Neutrophil (primary cell): ENCODE measurements at regions not wholly inside any gene's neighbourhood (a gene's known extent, or its start where the extent isn't known, plus 50 kb on each side); places are given as distances from the start of the nearest gene placed in this dataset.

Experiments used
- H3K27ac ChIP-seq: fragments of 200-600 bp; sonication (generic); 2 replicates; pipeline ENCODE4 v1.5.1; 2016; ENCODE audit warnings: mild to moderate bottlenecking, moderate library complexity
- H3K27me3 ChIP-seq: fragments of 200-600 bp; sonication (generic); 2 replicates; pipeline ENCODE4 v1.6.0; 2016; ENCODE audit warnings: mild to moderate bottlenecking
- H3K36me3 ChIP-seq: fragments of 200-600 bp; sonication (generic); 2 replicates; pipeline ENCODE4 v1.5.1; 2017
- H3K4me1 ChIP-seq, 2 experiments: fragments of 200-600 bp in 1 of 2; sonication (generic) in 1 of 2; 1 replicate in 1 of 2; 2 replicates in 1 of 2; pipeline versions ENCODE4 v1.5.1 to v1.6.1; 2013 to 2016; ENCODE audit warnings: low read depth in 1 of 2, low read length in 1 of 2, mild to moderate bottlenecking in 1 of 2, moderate library complexity in 1 of 2; ENCODE audit not compliant: control insufficient read depth in 1 of 2, insufficient read depth in 1 of 2
- H3K4me3 ChIP-seq, 2 experiments: fragments of 200-600 bp in 1 of 2; sonication (generic) in 1 of 2; 1 replicate in 1 of 2; 2 replicates in 1 of 2; pipeline ENCODE4 v1.5.1; 2013 to 2016; ENCODE audit warnings: low read depth in 1 of 2, low read length in 1 of 2, mild to moderate bottlenecking in 1 of 2, moderate library complexity in 1 of 2
- H3K9me3 ChIP-seq: fragments of 200-600 bp; sonication (generic); 2 replicates; pipeline ENCODE4 v1.5.1; 2016
- TF ChIP-seq, protein P1 (sequence below): fragments of 200-600 bp; sonication (generic); IDR thresholded peaks from 2 replicates; pipeline ENCODE4 v1.5.1; 2016; ENCODE audit warnings: antibody characterized with exemption

DNA sequence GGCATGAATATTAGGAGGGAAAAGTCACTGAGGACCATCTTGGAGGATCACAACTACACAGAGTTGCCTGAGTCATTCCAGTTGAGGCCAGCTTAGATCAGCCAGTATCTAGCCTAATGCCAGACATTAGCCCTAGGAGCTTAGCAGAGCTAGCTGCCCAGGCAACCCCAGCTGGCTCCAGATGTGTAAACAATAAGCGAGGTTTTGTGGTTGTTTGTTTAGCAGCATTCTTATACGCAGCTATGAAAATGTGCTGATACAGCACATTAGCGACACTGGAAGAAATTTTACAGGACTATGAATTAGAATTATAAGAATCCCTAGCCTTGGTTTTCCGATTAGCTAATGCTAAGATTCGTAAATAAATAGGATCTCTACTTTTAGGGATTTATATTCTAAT is 59.3 kb downstream of the BTBD3 start:
- Histone ChIP-seq H3K4me3 (no peak overlapping the region), H3K4me1 (no peaks in the 10 kb centered on the region), H3K9me3 (no peaks in the 10 kb centered on the region), H3K27ac (no peak overlapping the region), H3K36me3 (no peaks in the 10 kb centered on the region), H3K27me3 (no peaks in the 10 kb centered on the region)
- TF ChIP-seq, protein P1, sequence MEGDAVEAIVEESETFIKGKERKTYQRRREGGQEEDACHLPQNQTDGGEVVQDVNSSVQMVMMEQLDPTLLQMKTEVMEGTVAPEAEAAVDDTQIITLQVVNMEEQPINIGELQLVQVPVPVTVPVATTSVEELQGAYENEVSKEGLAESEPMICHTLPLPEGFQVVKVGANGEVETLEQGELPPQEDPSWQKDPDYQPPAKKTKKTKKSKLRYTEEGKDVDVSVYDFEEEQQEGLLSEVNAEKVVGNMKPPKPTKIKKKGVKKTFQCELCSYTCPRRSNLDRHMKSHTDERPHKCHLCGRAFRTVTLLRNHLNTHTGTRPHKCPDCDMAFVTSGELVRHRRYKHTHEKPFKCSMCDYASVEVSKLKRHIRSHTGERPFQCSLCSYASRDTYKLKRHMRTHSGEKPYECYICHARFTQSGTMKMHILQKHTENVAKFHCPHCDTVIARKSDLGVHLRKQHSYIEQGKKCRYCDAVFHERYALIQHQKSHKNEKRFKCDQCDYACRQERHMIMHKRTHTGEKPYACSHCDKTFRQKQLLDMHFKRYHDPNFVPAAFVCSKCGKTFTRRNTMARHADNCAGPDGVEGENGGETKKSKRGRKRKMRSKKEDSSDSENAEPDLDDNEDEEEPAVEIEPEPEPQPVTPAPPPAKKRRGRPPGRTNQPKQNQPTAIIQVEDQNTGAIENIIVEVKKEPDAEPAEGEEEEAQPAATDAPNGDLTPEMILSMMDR: no peak

GRCh38 chr20:11978496-11978895 is 60.8 kb downstream of the BTBD3 start:
- no peaks in the 10 kb centered on the region for H3K4me1 ChIP-seq
- H3K9me3 ChIP-seq: no peaks in the 10 kb centered on the region
- H3K36me3 ChIP-seq: no peaks in the 10 kb centered on the region
- no peak overlapping the region for H3K27ac ChIP-seq
- TF ChIP-seq, protein P1: no peak
- H3K4me3 ChIP-seq: no peak overlapping the region
- no peaks in the 10 kb centered on the region for H3K27me3 ChIP-seq

DNA sequence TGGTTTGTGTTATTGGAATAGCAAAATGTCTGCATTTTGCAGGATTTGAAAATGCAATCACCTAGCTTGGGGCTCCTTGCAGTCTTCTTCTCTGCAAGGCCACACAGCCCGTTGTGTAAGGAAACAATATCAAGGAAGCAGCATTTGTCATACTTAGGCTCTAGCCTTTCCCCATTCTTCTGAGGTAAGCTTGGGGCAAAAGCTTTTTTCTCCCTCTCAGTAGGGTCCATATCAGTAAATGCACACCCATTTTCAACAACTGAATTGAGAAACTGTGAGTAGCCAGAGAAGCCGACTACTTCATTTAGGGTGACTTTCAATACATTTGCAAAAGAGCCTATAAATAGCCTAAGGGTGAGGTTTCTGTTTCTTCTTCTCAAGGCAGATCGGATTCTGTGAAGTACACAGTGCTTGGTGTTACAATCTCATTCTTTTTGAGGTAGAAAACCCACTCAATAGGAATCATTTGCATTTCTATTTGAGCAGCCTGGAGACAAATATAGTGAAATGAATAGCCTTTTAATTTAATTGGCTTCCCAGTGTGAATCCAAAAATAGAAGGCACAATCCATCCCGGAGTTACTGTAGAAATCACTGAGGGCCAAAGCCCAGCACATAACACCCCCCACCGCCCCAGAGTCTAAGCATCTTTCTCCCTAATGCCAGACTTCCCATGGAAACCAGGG is 61.8 kb downstream of the BTBD3 start:
- Histone ChIP-seq H3K4me3 (no peak overlapping the region), H3K36me3 (no peaks in the 10 kb centered on the region), H3K27me3 (no peaks in the 10 kb centered on the region), H3K9me3 (no peaks in the 10 kb centered on the region), H3K4me1 (no peaks in the 10 kb centered on the region), H3K27ac (no peak overlapping the region)
- TF ChIP-seq, protein P1: no peak

DNA sequence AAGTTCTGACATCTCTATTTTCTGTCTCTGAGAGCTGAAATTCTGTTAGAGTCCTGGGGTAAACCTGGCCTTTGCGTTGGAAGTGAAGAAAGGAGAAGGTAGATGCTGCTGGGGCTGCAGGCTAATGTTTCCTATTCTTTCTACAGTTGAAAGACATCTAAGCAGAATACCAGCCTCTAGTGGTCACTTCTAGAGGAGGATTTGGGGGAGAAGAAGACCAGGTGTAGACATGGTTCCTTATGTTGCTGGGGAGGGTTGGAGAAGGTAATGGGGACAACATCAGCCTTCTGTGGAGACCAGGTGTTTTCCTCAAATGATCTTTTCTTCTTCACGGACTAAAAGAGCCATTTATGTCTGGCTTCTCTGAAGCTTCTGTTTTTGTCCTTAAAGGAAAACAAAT is 62.6 kb downstream of the BTBD3 start:
- TF ChIP-seq, protein P1: no peak
- H3K4me3 ChIP-seq: no peak overlapping the region
- H3K4me1 ChIP-seq: no peaks in the 10 kb centered on the region
- no peaks in the 10 kb centered on the region for H3K9me3 ChIP-seq
- no peaks in the 10 kb centered on the region for H3K36me3 ChIP-seq
- no peak overlapping the region for H3K27ac ChIP-seq
- no peaks in the 10 kb centered on the region for H3K27me3 ChIP-seq

DNA sequence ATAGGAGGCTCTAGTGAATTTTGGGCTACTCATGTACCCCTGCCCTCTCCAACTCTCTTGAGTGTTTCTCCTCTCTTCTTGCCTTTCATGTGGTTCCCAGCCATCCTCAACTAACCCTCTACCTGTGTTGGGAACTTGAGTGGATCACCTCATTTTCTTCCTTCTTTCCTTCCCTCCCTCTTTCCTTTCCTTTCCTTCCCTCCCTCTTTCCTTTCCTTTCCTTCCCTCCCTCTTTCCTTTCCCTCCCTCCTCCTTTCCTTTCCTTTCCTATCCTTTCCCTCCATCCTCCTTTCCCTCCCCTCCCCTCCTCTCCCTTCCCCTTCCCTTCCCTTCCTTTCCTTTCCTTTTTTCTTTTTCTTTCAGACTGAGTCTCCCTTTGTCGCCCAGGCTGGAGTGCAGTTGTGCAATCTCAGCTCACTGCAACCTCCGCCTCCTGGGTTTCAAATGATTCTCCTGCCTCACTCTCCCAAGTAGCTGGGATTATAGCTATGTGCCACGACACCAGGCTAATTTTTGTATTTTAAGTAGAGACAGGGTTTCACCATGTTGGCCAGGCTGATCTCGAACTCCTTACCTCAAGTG is 63.8 kb downstream of the BTBD3 start:
- H3K4me1 ChIP-seq: no peaks in the 10 kb centered on the region
- H3K9me3 ChIP-seq: no peaks in the 10 kb centered on the region
- H3K27ac ChIP-seq: no peak overlapping the region
- H3K4me3 ChIP-seq: no peak overlapping the region
- H3K36me3 ChIP-seq: no peaks in the 10 kb centered on the region
- TF ChIP-seq, protein P1: no peak
- H3K27me3 ChIP-seq: no peaks in the 10 kb centered on the region
